H9 (cell line): ENCODE measurements at regions not wholly inside any gene's neighbourhood (a gene's known extent, or its start where the extent isn't known, plus 50 kb on each side); places are given as distances from the start of the nearest gene placed in this dataset.

Experiments
- DNase-seq: peaks from one replicate; pipeline ENCODE4 v3.0.0-alpha.2; 2017
- H2AFZ ChIP-seq: one replicate; pipeline ENCODE4 v1.6.1; 2013; ENCODE audit warnings: mild to moderate bottlenecking, low read length, control low read depth, moderate library complexity
- H2AK5ac ChIP-seq: 2 replicates; pipeline ENCODE4 v1.6.1; 2013; ENCODE audit warnings: low read length, control low read depth, mixed read lengths; ENCODE audit not compliant: insufficient read length
- H2BK120ac ChIP-seq: one replicate; pipeline ENCODE4 v1.6.1; 2013; ENCODE audit warnings: low read depth, mild to moderate bottlenecking, low read length, control low read depth, inconsistent platforms; ENCODE audit not compliant: poor library complexity, severe bottlenecking
- H2BK12ac ChIP-seq: 2 replicates; pipeline ENCODE4 v1.6.1; 2013; ENCODE audit warnings: low read length, control low read depth, mixed read lengths, low read depth; ENCODE audit not compliant: insufficient read length
- H2BK15ac ChIP-seq: 2 replicates; pipeline ENCODE4 v1.6.1; 2013; ENCODE audit warnings: low read depth, low read length, control low read depth
- H2BK20ac ChIP-seq: one replicate; pipeline ENCODE4 v1.6.1; 2013; ENCODE audit warnings: low read depth, mild to moderate bottlenecking, low read length, control low read depth, inconsistent platforms; ENCODE audit not compliant: poor library complexity, severe bottlenecking
- H2BK5ac ChIP-seq: 2 replicates; pipeline ENCODE4 v1.6.1; 2013; ENCODE audit warnings: low read length, control low read depth, mixed read lengths; ENCODE audit not compliant: insufficient read length
- H3K14ac ChIP-seq: 2 replicates; pipeline ENCODE4 v1.6.1; 2013; ENCODE audit warnings: low read length, control low read depth; ENCODE audit not compliant: insufficient read depth
- H3K18ac ChIP-seq: 2 replicates; pipeline ENCODE4 v1.6.1; 2013; ENCODE audit warnings: low read depth, mild to moderate bottlenecking, mixed read lengths, low read length, control low read depth; ENCODE audit not compliant: insufficient read length
- H3K23ac ChIP-seq: 2 replicates; pipeline ENCODE4 v1.6.1; 2013; ENCODE audit warnings: low read length, control low read depth, mixed read lengths, low read depth; ENCODE audit not compliant: insufficient read length
- H3K23me2 ChIP-seq: 2 replicates; pipeline ENCODE4 v1.6.1; 2013; ENCODE audit warnings: low read depth, mild to moderate bottlenecking, mixed read lengths, low read length, control low read depth; ENCODE audit not compliant: insufficient read length, poor library complexity, severe bottlenecking
- H3K27ac ChIP-seq: 2 replicates; pipeline ENCODE4 v1.5.1; 2013; ENCODE audit warnings: low read length, control low read depth, mixed read lengths, low read depth; ENCODE audit not compliant: insufficient read length
- H3K27me3 ChIP-seq: 2 replicates; pipeline ENCODE4 v1.6.1; 2013; ENCODE audit warnings: low read length, control low read depth, inconsistent platforms; ENCODE audit not compliant: insufficient read depth
- H3K4ac ChIP-seq: 2 replicates; pipeline ENCODE4 v1.6.1; 2013; ENCODE audit warnings: low read depth, mild to moderate bottlenecking, control low read depth, inconsistent platforms, low read length, moderate library complexity
- H3K4me1 ChIP-seq: 2 replicates; pipeline ENCODE4 v1.6.1; 2013; ENCODE audit warnings: low read length, control low read depth, inconsistent platforms; ENCODE audit not compliant: insufficient read depth
- H3K4me2 ChIP-seq: 2 replicates; pipeline ENCODE4 v1.6.1; 2013; ENCODE audit warnings: low read length, control low read depth, mixed read lengths; ENCODE audit not compliant: insufficient read length, insufficient read depth
- H3K56ac ChIP-seq: 2 replicates; pipeline ENCODE4 v1.6.1; 2013; ENCODE audit warnings: low read depth, mild to moderate bottlenecking, mixed read lengths, low read length, control low read depth; ENCODE audit not compliant: insufficient read length
- H3K79me1 ChIP-seq: 2 replicates; pipeline ENCODE4 v1.6.1; 2013; ENCODE audit warnings: low read depth, mild to moderate bottlenecking, moderate library complexity, low read length, control low read depth, inconsistent platforms; ENCODE audit not compliant: insufficient read depth, poor library complexity, severe bottlenecking
- H3K79me2 ChIP-seq: 2 replicates; pipeline ENCODE4 v1.6.1; 2013; ENCODE audit warnings: low read length, control low read depth, inconsistent platforms; ENCODE audit not compliant: insufficient read depth
- H3K9ac ChIP-seq: 2 replicates; pipeline ENCODE4 v1.6.1; 2013; ENCODE audit warnings: low read length, control low read depth, mixed read lengths; ENCODE audit not compliant: insufficient read length; ENCODE audit errors: extremely low read depth
- H3K9me3 ChIP-seq: one replicate; pipeline ENCODE4 v1.6.1; 2013; ENCODE audit warnings: low read depth, low read length, inconsistent platforms; ENCODE audit not compliant: control insufficient read depth
- H3T11ph ChIP-seq: one replicate; pipeline ENCODE4 v1.6.1; 2013; ENCODE audit warnings: mild to moderate bottlenecking, low read length, control low read depth, inconsistent platforms
- H4K20me1 ChIP-seq: one replicate; pipeline ENCODE4 v1.6.1; 2013; ENCODE audit not compliant: control insufficient read depth, insufficient read length, insufficient read depth
- H4K5ac ChIP-seq: 2 replicates; pipeline ENCODE4 v1.6.1; 2013; ENCODE audit warnings: low read depth, mild to moderate bottlenecking, mixed read lengths, low read length, control low read depth; ENCODE audit not compliant: insufficient read length
- H4K8ac ChIP-seq: replicated peaks from 2 replicates; pipeline ENCODE4 v1.6.1; 2013; ENCODE audit warnings: low read length, control low read depth, mixed read lengths, low read depth; ENCODE audit not compliant: insufficient read length
- H4K91ac ChIP-seq: 2 replicates; pipeline ENCODE4 v1.6.1; 2013; ENCODE audit warnings: low read depth, mild to moderate bottlenecking, moderate library complexity, mixed read lengths, low read length, control low read depth; ENCODE audit not compliant: insufficient read length
- H3K27ac Mint-ChIP-seq, 3 experiments: 2 replicates in 2 of 3; 3 replicates in 1 of 3; pipeline ENCODE4 v1.8.0; 2020 to 2021; ENCODE audit warnings: mixed read lengths in 3 of 3, mild to moderate bottlenecking in 1 of 3, moderate library complexity in 1 of 3
- H3K27me3 Mint-ChIP-seq: 2 replicates; pipeline ENCODE4 v1.8.0; 2021; ENCODE audit warnings: low read depth, mild to moderate bottlenecking, moderate library complexity, mixed read lengths
- H3K36me3 Mint-ChIP-seq, 3 experiments: 2 replicates in 2 of 3; 3 replicates in 1 of 3; pipeline ENCODE4 v1.8.0; 2020 to 2021; ENCODE audit warnings: low read depth in 3 of 3, mixed read lengths in 3 of 3; ENCODE audit not compliant: insufficient read depth in 1 of 3
- H3K4me1 Mint-ChIP-seq, 2 experiments: 2 replicates each; pipeline ENCODE4 v1.8.0; 2020; ENCODE audit warnings: mixed read lengths in 2 of 2
- H3K4me3 Mint-ChIP-seq, 2 experiments: 2 replicates in 1 of 2; 3 replicates in 1 of 2; pipeline ENCODE4 v1.8.0; 2020 to 2021; ENCODE audit warnings: mild to moderate bottlenecking in 2 of 2, mixed read lengths in 2 of 2, moderate library complexity in 1 of 2
- H3K9me3 Mint-ChIP-seq, 2 experiments: 2 replicates in 1 of 2; 3 replicates in 1 of 2; pipeline ENCODE4 v1.8.0; 2020; ENCODE audit warnings: mild to moderate bottlenecking in 2 of 2, mixed read lengths in 2 of 2, moderate library complexity in 1 of 2
- CTCF ChIP-seq: fragments of 200-600 bp; sonication (generic); conservative IDR thresholded peaks from 3 replicates; pipeline ENCODE4 v1.8.0; 2021; ENCODE audit warnings: antibody characterized with exemption, mild to moderate bottlenecking

- Histone ChIP-seq H3K23ac (no peak overlapping the region), H2BK12ac (no peak overlapping the region), H2AK5ac (no peak overlapping the region), H3K14ac (no peak overlapping the region), H4K8ac (no peak overlapping the region), H2BK20ac (no peak overlapping the region), H3K9me3 (no peaks in the 10 kb centered on the region), H3K4me1 (no peaks in the 10 kb centered on the region), H2BK120ac (no peak overlapping the region), H3K27ac (no peak overlapping the region), H3K4me2 (no peak overlapping the region), H2BK5ac (no peak overlapping the region), H3K79me2 (no peaks in the 10 kb centered on the region), H2AFZ (no peak overlapping the region), H3K4ac (no peak overlapping the region), H4K5ac (no peak overlapping the region), H3T11ph (no peak overlapping the region), H4K91ac (no peak overlapping the region), H4K20me1 (no peaks in the 10 kb centered on the region), H3K79me1 (no peaks in the 10 kb centered on the region), H3K18ac (no peak overlapping the region), H3K23me2 (no peaks in the 10 kb centered on the region), H3K9ac (no peak overlapping the region), H2BK15ac (no peak overlapping the region), H3K27me3 (no peaks in the 10 kb centered on the region), H3K56ac (no peak overlapping the region)
- peaks cover 5 to 6% of the 10 kb centered on the region in 2 experiments; a peak in 2 of 4 replicates for H3K4me1 Mint-ChIP-seq
- no peak for TF ChIP-seq CTCF
- H3K4me3 Mint-ChIP-seq, result no peak overlapping the region
- no peaks in the 10 kb centered on the region for H3K27me3 Mint-ChIP-seq
- no peak overlapping the region for H3K27ac Mint-ChIP-seq
- peaks cover 0 to 6% (median 2%) of the 10 kb centered on the region in 3 experiments; a peak in 4 of 7 replicates for H3K36me3 Mint-ChIP-seq
- peaks cover 3 to 6% of the 10 kb centered on the region in 2 experiments; a peak in 2 of 5 replicates for H3K9me3 Mint-ChIP-seq
- no peak for DNase-seq
These were observed 200.5 kb downstream of the CPS1 start for GRCh38 chr2:210756855-210757254.
